T-cell (primary cell): ENCODE measurements at regions not wholly inside any gene's neighbourhood (a gene's known extent, or its start where the extent isn't known, plus 50 kb on each side); places are given as distances from the start of the nearest gene placed in this dataset.

Experiments used
- ATAC-seq, 4 experiments: fragments of 200-7000 bp in 3 of 4; fragments of 150-1000 bp in 1 of 4; cut with Tn5 transposase; replicated peaks in 1 of 4; 1 replicate in 3 of 4; 2 replicates in 1 of 4; pipeline ENCODE4 v1.10.0; 2021; ENCODE audit warnings: moderate library complexity in 3 of 4, mild to moderate bottlenecking in 2 of 4, moderate number of reproducible peaks in 1 of 4
- CTCF ChIA-PET, 2 donors: fragments of 300-600 bp; sonication (Branson Sonifier 250); formaldehyde crosslinking; loops; one replicate each; lab custom pipeline; 2022; ENCODE audit warnings: antibody characterized with exemption in 2 of 2; lab: Charles Lee
- POLR2A ChIA-PET, 2 donors: fragments of 300-600 bp; sonication (Branson Sonifier 250); formaldehyde crosslinking; loops; one replicate each; lab custom pipeline; 2022; ENCODE audit warnings: antibody characterized with exemption in 2 of 2; lab: Charles Lee
- DNase-seq, 35 experiments: peaks; one replicate each; pipeline versions ENCODE4 v3.0.0 to v3.0.0-alpha.2; 2013 to 2023
- H3K27ac ChIP-seq: one replicate; pipeline ENCODE4 v1.5.1; 2013; ENCODE audit warnings: low read length
- H3K27me3 ChIP-seq, 2 experiments: replicated peaks in 1 of 2; 1 replicate in 1 of 2; 2 replicates in 1 of 2; pipeline versions ENCODE4 v1.6.1 to v1.7.0; 2013; ENCODE audit warnings: low read length in 1 of 2, mixed read lengths in 1 of 2; ENCODE audit not compliant: control insufficient read depth in 2 of 2, insufficient read depth in 2 of 2; ENCODE audit errors: extremely low read depth in 1 of 2
- H3K36me3 ChIP-seq, 2 donors: 1 replicate in 1 of 2; 2 replicates in 1 of 2; pipeline versions ENCODE4 v1.6.1 to v1.7.0; 2013; ENCODE audit warnings: low read length in 1 of 2; ENCODE audit not compliant: control insufficient read depth in 2 of 2, insufficient read depth in 1 of 2; ENCODE audit errors: extremely low read depth in 1 of 2
- H3K4me1 ChIP-seq, 2 experiments: 1 replicate in 1 of 2; 2 replicates in 1 of 2; pipeline versions ENCODE4 v1.6.1 to v1.7.0; 2013; ENCODE audit warnings: low read length in 2 of 2, mixed read lengths in 1 of 2; ENCODE audit not compliant: insufficient read depth in 2 of 2, control insufficient read depth in 1 of 2; ENCODE audit errors: extremely low read depth in 1 of 2
- H3K4me3 ChIP-seq, 2 donors: 1 replicate in 1 of 2; 2 replicates in 1 of 2; pipeline versions ENCODE4 v1.5.1 to v1.7.0; 2013; ENCODE audit warnings: mild to moderate bottlenecking in 2 of 2, low read length in 1 of 2, moderate library complexity in 1 of 2; ENCODE audit not compliant: control insufficient read depth in 1 of 2; ENCODE audit errors: extremely low read depth in 1 of 2
- H3K9me3 ChIP-seq: 2 replicates; pipeline ENCODE4 v1.7.0; 2013
- H3K27ac Mint-ChIP-seq, 2 donors: one replicate each; pipeline ENCODE4 v1.8.0; 2020 to 2021; ENCODE audit warnings: mild to moderate bottlenecking in 2 of 2, mixed read lengths in 2 of 2
- H3K27me3 Mint-ChIP-seq, 2 donors: one replicate each; pipeline ENCODE4 v1.8.0; 2021 to 2022; ENCODE audit warnings: mixed read lengths in 2 of 2
- H3K36me3 Mint-ChIP-seq: one replicate; pipeline ENCODE4 v1.8.0; 2021; ENCODE audit warnings: mixed read lengths
- H3K4me1 Mint-ChIP-seq, 3 donors: one replicate each; pipeline ENCODE4 v1.8.0; 2020 to 2022; ENCODE audit warnings: mixed read lengths in 3 of 3, mild to moderate bottlenecking in 1 of 3
- H3K4me3 Mint-ChIP-seq, 3 donors: one replicate each; pipeline ENCODE4 v1.8.0; 2020 to 2022; ENCODE audit warnings: mild to moderate bottlenecking in 3 of 3, mixed read lengths in 3 of 3, moderate library complexity in 3 of 3
- H3K9me3 Mint-ChIP-seq, 3 donors: one replicate each; pipeline ENCODE4 v1.8.0; 2020 to 2022; ENCODE audit warnings: mixed read lengths in 3 of 3
- WGBS: methylation state at CpG from one replicate; pipeline ENCODE4 v1.1.5; 2013; ENCODE audit warnings: missing lambda C conversion rate; ENCODE audit not compliant: insufficient coverage; 5-methylcytosine and 5-hydroxymethylcytosine counted together

- CTCF ChIA-PET, result no interaction called here
- DNase-seq (no peak), ATAC-seq (no peak)
- Mint-ChIP-seq H3K27ac (no peak overlapping the region), H3K27me3 (peaks cover 0 to 13% of the 10 kb centered on the region in 2 donors), H3K4me1 (no peaks in the 10 kb centered on the region), H3K36me3 (no peaks in the 10 kb centered on the region), H3K9me3 (peaks cover 0 to 6% (median 4%) of the 10 kb centered on the region in 3 donors), H3K4me3 (no peak overlapping the region)
- no CpG with 5 or more reads among the region's 2 CpGs for WGBS
- H3K4me3 ChIP-seq, result no peak overlapping the region
- H3K36me3 ChIP-seq, result no peaks in the 10 kb centered on the region
- peaks cover 3% of the 10 kb centered on the region for H3K9me3 ChIP-seq
- H3K27ac ChIP-seq, result no peak overlapping the region
- POLR2A ChIA-PET, result no interaction called here
- H3K4me1 ChIP-seq, result no peaks in the 10 kb centered on the region
- H3K27me3 ChIP-seq, result peaks cover 0 to 2% of the 10 kb centered on the region in 2 experiments
Measured at GRCh38 chr15:98324341-98324970, 323.9 kb upstream of the IGF1R start.

GRCh38 chr15:98326804-98327203 lies 321.5 kb upstream of the IGF1R start:
- Mint-ChIP-seq H3K36me3 (no peaks in the 10 kb centered on the region), H3K4me3 (no peak overlapping the region), H3K27me3 (peaks cover 4 to 13% of the 10 kb centered on the region in 2 donors), H3K27ac (no peak overlapping the region), H3K9me3 (peaks cover 0 to 6% (median 0%) of the 10 kb centered on the region in 3 donors), H3K4me1 (no peaks in the 10 kb centered on the region)
- Histone ChIP-seq H3K4me3 (no peak overlapping the region), H3K9me3 (peaks cover 3% of the 10 kb centered on the region), H3K27ac (no peak overlapping the region), H3K4me1 (no peaks in the 10 kb centered on the region), H3K36me3 (no peaks in the 10 kb centered on the region), H3K27me3 (peaks cover 0 to 2% of the 10 kb centered on the region in 2 experiments)
- ChIA-PET CTCF (interaction anchor here in 1 of 2 donors (0.6 to 0.9 kb wide), 3 partner anchors 9 to 152 kb away, joined by 3 to 4 read pairs (median 3); no protein-coding TSS in a partner anchor), POLR2A (no interaction called here)
- DNase-seq (no peak), ATAC-seq (no peak)
- WGBS, result 80% methylated on average over 1 of the region's 5 CpGs

GRCh38 chr15:98330258-98330657 lies 318.1 kb upstream of the IGF1R start:
- H3K4me3 ChIP-seq, result no peak overlapping the region
- no peaks in the 10 kb centered on the region for H3K9me3 ChIP-seq
- ATAC-seq (no peak), DNase-seq (no peak)
- WGBS, result 100% methylated on average over 1 of the region's 8 CpGs
- ChIA-PET POLR2A (no interaction called here), CTCF (no interaction called here)
- no peak overlapping the region for H3K27ac ChIP-seq
- Mint-ChIP-seq H3K36me3 (no peaks in the 10 kb centered on the region), H3K4me1 (no peaks in the 10 kb centered on the region), H3K27me3 (peaks cover 9 to 18% of the 10 kb centered on the region in 2 donors), H3K4me3 (no peak overlapping the region), H3K9me3 (peaks cover 0 to 3% (median 0%) of the 10 kb centered on the region in 3 donors), H3K27ac (no peak overlapping the region)
- H3K4me1 ChIP-seq, result no peaks in the 10 kb centered on the region
- H3K36me3 ChIP-seq, result no peaks in the 10 kb centered on the region
- H3K27me3 ChIP-seq, result peaks cover 2 to 4% of the 10 kb centered on the region in 2 experiments

- Mint-ChIP-seq H3K9me3 (peaks cover 0 to 3% (median 0%) of the 10 kb centered on the region in 3 donors), H3K27ac (no peak overlapping the region), H3K4me3 (no peak overlapping the region), H3K4me1 (no peaks in the 10 kb centered on the region), H3K27me3 (peaks cover 9 to 18% of the 10 kb centered on the region in 2 donors), H3K36me3 (no peaks in the 10 kb centered on the region)
- H3K36me3 ChIP-seq, result no peaks in the 10 kb centered on the region
- H3K27ac ChIP-seq, result no peak overlapping the region
- ATAC-seq (no peak), DNase-seq (no peak)
- 32% methylated on average over 7 of the region's 10 CpGs for WGBS
- H3K27me3 ChIP-seq, result peaks cover 2 to 4% of the 10 kb centered on the region in 2 experiments
- CTCF ChIA-PET, result no interaction called here
- no peaks in the 10 kb centered on the region for H3K9me3 ChIP-seq
- POLR2A ChIA-PET, result no interaction called here
- no peak overlapping the region for H3K4me3 ChIP-seq
- no peaks in the 10 kb centered on the region for H3K4me1 ChIP-seq
Measured at GRCh38 chr15:98330692-98331435, 317.5 kb upstream of the IGF1R start.

- POLR2A ChIA-PET, result no interaction called here
- DNase-seq (no peak), ATAC-seq (no peak)
- CTCF ChIA-PET, result no interaction called here
- Mint-ChIP-seq H3K4me3 (no peak overlapping the region), H3K4me1 (no peaks in the 10 kb centered on the region), H3K36me3 (no peaks in the 10 kb centered on the region), H3K9me3 (no peaks in the 10 kb centered on the region), H3K27ac (no peak overlapping the region), H3K27me3 (peaks cover 9 to 11% of the 10 kb centered on the region in 2 donors)
- Histone ChIP-seq H3K4me1 (no peaks in the 10 kb centered on the region), H3K27me3 (peaks cover 2 to 4% of the 10 kb centered on the region in 2 experiments), H3K4me3 (no peak overlapping the region), H3K36me3 (no peaks in the 10 kb centered on the region), H3K9me3 (no peaks in the 10 kb centered on the region), H3K27ac (no peak overlapping the region)
- WGBS, result no CpG with 5 or more reads among the region's 4 CpGs
Measured at GRCh38 chr15:98331676-98332075, 316.7 kb upstream of the IGF1R start.

- no peaks in the 10 kb centered on the region for H3K4me1 Mint-ChIP-seq
Measured at GRCh38 chr15:98333251-98333650, 315.1 kb upstream of the IGF1R start.

More at GRCh38 chr15:98333251-98333650, 315.1 kb upstream of the IGF1R start:
- ChIA-PET POLR2A (no interaction called here), CTCF (interaction anchor here in 1 of 2 donors (1.0 kb wide), 1 partner anchor 22 kb away, joined by 3 read pairs; no protein-coding TSS in a partner anchor)
- Mint-ChIP-seq H3K9me3 (no peaks in the 10 kb centered on the region), H3K4me3 (no peak overlapping the region), H3K27ac (no peak overlapping the region), H3K36me3 (no peaks in the 10 kb centered on the region), H3K27me3 (peaks cover 6 to 9% of the 10 kb centered on the region in 2 donors)
- Histone ChIP-seq H3K9me3 (no peaks in the 10 kb centered on the region), H3K4me3 (no peak overlapping the region), H3K27ac (no peak overlapping the region), H3K36me3 (no peaks in the 10 kb centered on the region), H3K4me1 (no peaks in the 10 kb centered on the region), H3K27me3 (peaks cover 0 to 4% of the 10 kb centered on the region in 2 experiments)
- 86% methylated on average over 7 of the region's 7 CpGs for WGBS
- ATAC-seq (no peak), DNase-seq (no peak)
